Sigmoid colon (tissue), 4 donors: ENCODE measurements at regions not wholly inside any gene's neighbourhood (a gene's known extent, or its start where the extent isn't known, plus 50 kb on each side); places are given as distances from the start of the nearest gene placed in this dataset.

Experiments used
- EP300 ChIP-seq, 4 donors: sonication (generic); formaldehyde crosslinking; IDR thresholded peaks; one replicate each; pipeline ENCODE4 v1.6.1; 2017; ENCODE audit warnings: antibody characterized with exemption in 4 of 4
- POLR2A ChIP-seq, 2 donors: fragments of 450-650 bp; IDR thresholded peaks; one replicate each; pipeline ENCODE4 v1.6.1; 2016; ENCODE audit warnings: antibody characterized with exemption in 2 of 2, mild to moderate bottlenecking in 2 of 2, moderate library complexity in 2 of 2
- POLR2AphosphoS5 ChIP-seq, 4 donors: sonication (generic); formaldehyde crosslinking; IDR thresholded peaks; one replicate each; pipeline ENCODE4 v1.6.1; 2017; ENCODE audit warnings: antibody characterized with exemption in 4 of 4
- TF ChIP-seq, protein P1 (sequence below), 4 experiments: fragments of 450-650 bp in 3 of 4; fragments of 200-600 bp in 1 of 4; IDR thresholded peaks; one replicate each; pipeline ENCODE4 v1.5.1; 2016 to 2019; ENCODE audit warnings: antibody characterized with exemption in 4 of 4, mild to moderate bottlenecking in 3 of 4, moderate library complexity in 2 of 4

DNA sequence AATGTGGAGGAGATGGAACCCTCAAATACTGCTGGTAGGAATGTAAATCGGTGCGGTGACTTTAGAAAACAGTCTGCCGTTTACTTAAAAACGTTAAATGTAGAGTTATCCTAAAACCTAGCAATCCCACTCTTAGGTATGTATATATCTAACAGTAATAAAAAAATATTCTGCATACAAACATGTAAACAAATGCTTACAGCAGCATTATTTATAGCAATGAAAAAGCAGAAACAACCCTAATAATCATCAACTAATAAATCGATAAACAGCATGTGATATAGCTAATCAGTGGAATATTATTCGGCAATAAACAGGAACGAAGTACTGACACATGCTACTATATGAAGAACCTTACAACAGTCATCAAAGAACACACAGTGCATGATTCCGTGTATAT, 144.7 kb downstream of the CNTN3 start:
- TF ChIP-seq POLR2AphosphoS5 (IDR thresholded peaks at IDR 0.05) (no peak), POLR2A (IDR thresholded peaks at IDR 0.05) (no peak), EP300 (IDR thresholded peaks at IDR 0.05) (no peak)
- TF ChIP-seq, protein P1, sequence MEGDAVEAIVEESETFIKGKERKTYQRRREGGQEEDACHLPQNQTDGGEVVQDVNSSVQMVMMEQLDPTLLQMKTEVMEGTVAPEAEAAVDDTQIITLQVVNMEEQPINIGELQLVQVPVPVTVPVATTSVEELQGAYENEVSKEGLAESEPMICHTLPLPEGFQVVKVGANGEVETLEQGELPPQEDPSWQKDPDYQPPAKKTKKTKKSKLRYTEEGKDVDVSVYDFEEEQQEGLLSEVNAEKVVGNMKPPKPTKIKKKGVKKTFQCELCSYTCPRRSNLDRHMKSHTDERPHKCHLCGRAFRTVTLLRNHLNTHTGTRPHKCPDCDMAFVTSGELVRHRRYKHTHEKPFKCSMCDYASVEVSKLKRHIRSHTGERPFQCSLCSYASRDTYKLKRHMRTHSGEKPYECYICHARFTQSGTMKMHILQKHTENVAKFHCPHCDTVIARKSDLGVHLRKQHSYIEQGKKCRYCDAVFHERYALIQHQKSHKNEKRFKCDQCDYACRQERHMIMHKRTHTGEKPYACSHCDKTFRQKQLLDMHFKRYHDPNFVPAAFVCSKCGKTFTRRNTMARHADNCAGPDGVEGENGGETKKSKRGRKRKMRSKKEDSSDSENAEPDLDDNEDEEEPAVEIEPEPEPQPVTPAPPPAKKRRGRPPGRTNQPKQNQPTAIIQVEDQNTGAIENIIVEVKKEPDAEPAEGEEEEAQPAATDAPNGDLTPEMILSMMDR (IDR thresholded peaks at IDR 0.05): no peak
